Brain microvascular endothelial cell (primary cell): ENCODE measurements at regions not wholly inside any gene's neighbourhood (a gene's known extent, or its start where the extent isn't known, plus 50 kb on each side); places are given as distances from the start of the nearest gene placed in this dataset.

Experiments used
- DNase-seq: peaks from one replicate; pipeline ENCODE4 v3.0.0-alpha.2; 2020
- H3K27ac ChIP-seq: fragments of 250-450 bp; sonication (Bioruptor Pico); 2 replicates; pipeline ENCODE4 v1.5.1; 2020; ENCODE audit warnings: mild to moderate bottlenecking, moderate library complexity
- H3K27me3 ChIP-seq: fragments of 250-450 bp; sonication (Bioruptor Pico); replicated peaks from 2 replicates; pipeline ENCODE4 v1.5.1; 2020; ENCODE audit warnings: mild to moderate bottlenecking
- H3K36me3 ChIP-seq: fragments of 250-450 bp; sonication (Bioruptor Pico); replicated peaks from 2 replicates; pipeline ENCODE4 v1.5.1; 2020; ENCODE audit warnings: mild to moderate bottlenecking
- H3K4me3 ChIP-seq: 2 replicates; pipeline ENCODE4 v1.5.1; 2011; ENCODE audit warnings: low read depth, mild to moderate bottlenecking, control low read depth, low read length, moderate library complexity
- CTCF ChIP-seq: IDR thresholded peaks from 2 replicates; pipeline ENCODE4 v1.5.1; 2011; ENCODE audit warnings: low read depth, mild to moderate bottlenecking, moderate library complexity, low read length, control low read depth, inconsistent platforms; ENCODE audit errors: missing control alignments
- in situ Hi-C: cut with HindIII; loops from 2 replicates; pipeline ENCODE4 v1.10.0; 2017; ENCODE audit warnings: low sequenced_read_pairs, low pct_ligation_motif_present

GRCh38 chr4:136867465-136867864 is 664.8 kb downstream of the PCDH18 start:
- in situ Hi-C loops = no loop called here
- no peak for TF ChIP-seq CTCF
- no peak overlapping the region for H3K4me3 ChIP-seq
- H3K36me3 ChIP-seq = no peaks in the 10 kb centered on the region
- H3K27me3 ChIP-seq = no peaks in the 10 kb centered on the region
- H3K27ac ChIP-seq = no peak overlapping the region
- no peak for DNase-seq

- Histone ChIP-seq H3K27me3 (no peaks in the 10 kb centered on the region), H3K36me3 (no peaks in the 10 kb centered on the region), H3K27ac (no peak overlapping the region), H3K4me3 (no peak overlapping the region)
- DNase-seq = no peak
- no peak for TF ChIP-seq CTCF
- in situ Hi-C loops = no loop called here
Observed at GRCh38 chr4:136865526-136865925, 666.8 kb downstream of the PCDH18 start.

GRCh38 chr4:136864604-136865185 is 667.6 kb downstream of the PCDH18 start:
- Histone ChIP-seq H3K36me3 (no peaks in the 10 kb centered on the region), H3K27me3 (no peaks in the 10 kb centered on the region), H3K4me3 (no peak overlapping the region), H3K27ac (no peak overlapping the region)
- peak; percentile 77 for DNase-seq
- in situ Hi-C loops = no loop called here
- peak; percentile 68 for TF ChIP-seq CTCF

GRCh38 chr4:136863756-136864155 is 668.5 kb downstream of the PCDH18 start:
- no peak for TF ChIP-seq CTCF
- Histone ChIP-seq H3K4me3 (no peak overlapping the region), H3K27me3 (no peaks in the 10 kb centered on the region), H3K27ac (no peak overlapping the region), H3K36me3 (no peaks in the 10 kb centered on the region)
- in situ Hi-C loops = no loop called here
- DNase-seq = no peak

GRCh38 chr4:136862653-136863052 is 669.6 kb downstream of the PCDH18 start:
- Histone ChIP-seq H3K27me3 (no peaks in the 10 kb centered on the region), H3K4me3 (no peak overlapping the region), H3K36me3 (no peaks in the 10 kb centered on the region), H3K27ac (no peak overlapping the region)
- in situ Hi-C loops = no loop called here
- TF ChIP-seq CTCF = no peak
- DNase-seq = no peak

- in situ Hi-C loops = no loop called here
- H3K4me3 ChIP-seq = no peak overlapping the region
- TF ChIP-seq CTCF = no peak
- no peaks in the 10 kb centered on the region for H3K36me3 ChIP-seq
- no peaks in the 10 kb centered on the region for H3K27me3 ChIP-seq
- H3K27ac ChIP-seq = no peak overlapping the region
- no peak for DNase-seq
Observed at GRCh38 chr4:136861091-136861490, 671.2 kb downstream of the PCDH18 start.
